GM21526 (cell line): ENCODE measurements at regions not wholly inside any gene's neighbourhood (a gene's known extent, or its start where the extent isn't known, plus 50 kb on each side); places are given as distances from the start of the nearest gene placed in this dataset.

Experiments used
- ATAC-seq: cut with Tn5 transposase; IDR thresholded peaks from one replicate; pipeline ENCODE4 v1.9.1; 2021; ENCODE audit warnings: moderate library complexity; ENCODE audit not compliant: unreplicated experiment, low FRiP score

DNA sequence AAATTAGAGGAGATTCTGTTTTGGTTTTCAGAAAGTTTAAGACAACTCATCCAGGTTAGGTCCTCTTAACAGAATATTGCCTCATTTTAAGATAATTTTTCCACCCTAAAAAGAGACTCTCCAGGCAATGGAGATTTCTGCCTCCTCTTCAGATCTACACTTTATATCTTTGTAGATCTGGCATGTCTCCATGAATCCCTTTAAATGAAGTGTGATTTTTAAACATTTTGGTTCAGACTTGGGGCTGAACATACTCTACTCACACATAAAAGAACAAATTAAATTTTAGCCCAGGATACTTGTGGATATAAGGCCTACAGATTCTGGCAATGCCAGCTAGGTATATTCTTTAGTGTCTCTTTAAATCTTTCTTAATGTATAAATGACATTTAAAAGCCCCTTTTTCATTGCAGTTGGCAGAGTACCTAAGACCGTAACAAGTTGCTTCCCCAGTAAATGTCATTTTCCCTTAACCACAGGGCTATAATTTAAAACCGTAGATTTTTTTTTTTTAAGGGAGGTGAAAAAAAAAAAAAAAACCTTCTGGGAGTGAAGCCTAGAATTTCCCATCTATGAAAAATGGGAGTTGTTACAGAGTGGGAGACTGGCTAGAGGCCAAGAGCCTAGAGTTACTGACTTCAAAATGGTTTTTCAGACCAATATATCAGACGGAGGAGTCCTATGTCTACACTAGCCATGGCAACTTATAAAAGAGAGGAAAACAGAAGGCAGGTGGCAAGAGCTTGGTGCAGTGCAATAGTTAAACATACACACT is 207.8 kb upstream of the TARS1 start:
- ATAC-seq = no peak

DNA sequence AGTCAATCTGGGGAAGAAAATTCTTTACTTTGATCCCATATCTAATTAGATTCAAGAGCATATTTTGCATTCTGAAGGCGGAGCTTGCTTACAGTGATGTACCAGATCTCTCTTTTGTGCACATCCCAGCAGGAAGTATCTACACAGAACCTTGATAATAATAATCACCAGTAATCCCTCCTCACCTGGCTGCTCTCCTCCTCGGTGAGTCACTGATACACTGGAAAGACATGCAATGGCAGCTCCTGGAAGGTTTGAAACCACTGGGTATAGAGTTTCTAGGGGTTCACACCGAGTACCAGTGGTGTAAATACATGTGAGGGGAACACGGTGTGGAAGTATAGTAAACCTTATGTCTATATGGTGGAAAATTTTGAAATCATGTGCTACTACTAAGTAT is 205.5 kb upstream of the TARS1 start:
- ATAC-seq = no peak

DNA sequence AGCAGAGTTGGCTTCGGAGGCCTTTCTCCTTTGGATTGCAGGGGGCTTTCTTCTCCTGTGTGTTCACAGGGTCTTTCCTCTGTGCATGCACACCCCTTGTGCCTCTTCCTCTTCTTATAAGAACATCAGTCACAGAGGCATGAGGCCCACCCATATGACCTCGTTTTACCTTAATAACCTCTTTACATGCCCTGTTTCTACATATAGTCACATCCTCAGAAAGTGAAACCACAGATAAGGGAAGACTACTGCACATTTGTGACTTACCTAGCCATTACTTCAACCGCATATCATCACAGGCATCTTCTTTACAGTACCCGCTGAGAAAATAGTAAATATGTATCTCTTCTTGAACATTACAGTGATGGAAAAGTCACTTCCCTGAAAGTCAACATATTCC is 204.9 kb upstream of the TARS1 start:
- no peak for ATAC-seq

DNA sequence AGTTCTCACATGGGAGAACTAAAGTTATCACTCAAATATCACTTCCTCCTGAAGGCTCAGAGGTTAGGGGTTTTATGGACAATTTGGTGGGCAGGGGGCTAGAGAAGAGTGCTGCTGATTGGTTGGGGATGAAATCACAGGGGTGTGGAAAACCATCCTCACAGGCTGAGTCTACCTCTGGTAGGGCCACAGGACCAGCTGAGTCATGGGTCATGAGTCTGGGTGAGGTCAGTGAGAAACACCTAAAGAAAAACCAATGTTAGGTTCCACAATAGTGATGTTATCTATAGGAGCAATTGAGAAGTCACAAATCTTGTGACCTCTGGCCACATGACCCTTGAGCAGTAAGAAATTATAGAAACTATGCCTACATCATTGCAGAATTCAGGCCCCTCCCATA is 203.3 kb upstream of the TARS1 start:
- no peak for ATAC-seq

DNA sequence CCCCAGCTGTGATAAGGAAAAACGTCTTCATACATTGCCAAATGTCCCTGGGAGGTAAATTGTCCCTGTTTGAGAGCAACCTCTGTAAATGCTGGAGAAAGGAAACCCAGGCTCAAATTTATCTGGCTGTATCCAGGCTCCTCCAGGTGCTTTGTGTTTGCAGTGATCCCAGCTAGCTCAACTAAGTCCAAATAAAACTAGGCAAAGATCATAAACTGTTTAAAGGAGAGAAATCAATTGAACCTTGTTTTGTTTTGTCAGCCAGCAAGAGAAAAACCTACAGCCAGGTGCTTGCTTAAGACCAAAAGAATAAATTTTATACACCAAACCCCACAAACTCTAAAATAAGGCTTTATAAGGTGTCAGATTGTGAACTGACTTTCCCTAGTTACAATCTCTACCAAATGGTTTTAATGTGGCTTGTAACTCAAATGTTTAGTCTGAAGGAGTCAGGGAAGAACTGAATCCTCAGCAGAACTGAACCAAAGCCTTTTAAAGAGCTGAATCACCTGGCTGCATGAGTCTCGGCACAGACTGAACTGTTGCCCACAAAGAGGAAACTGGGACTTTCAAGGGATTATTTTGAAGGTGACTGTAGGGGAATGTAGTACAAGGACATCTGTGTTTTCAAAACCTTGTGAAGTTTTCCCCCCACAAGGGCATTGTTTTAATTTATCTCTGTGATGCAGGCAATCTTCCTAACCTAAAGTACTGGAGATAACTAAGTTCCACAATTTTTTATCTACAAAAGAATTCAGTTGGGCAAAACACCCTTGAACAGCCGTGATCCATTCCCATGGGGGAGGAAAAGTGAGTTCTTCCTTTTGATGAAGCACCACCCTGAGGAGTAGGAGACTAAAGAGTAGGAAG is 201.7 kb upstream of the TARS1 start:
- no peak for ATAC-seq

DNA sequence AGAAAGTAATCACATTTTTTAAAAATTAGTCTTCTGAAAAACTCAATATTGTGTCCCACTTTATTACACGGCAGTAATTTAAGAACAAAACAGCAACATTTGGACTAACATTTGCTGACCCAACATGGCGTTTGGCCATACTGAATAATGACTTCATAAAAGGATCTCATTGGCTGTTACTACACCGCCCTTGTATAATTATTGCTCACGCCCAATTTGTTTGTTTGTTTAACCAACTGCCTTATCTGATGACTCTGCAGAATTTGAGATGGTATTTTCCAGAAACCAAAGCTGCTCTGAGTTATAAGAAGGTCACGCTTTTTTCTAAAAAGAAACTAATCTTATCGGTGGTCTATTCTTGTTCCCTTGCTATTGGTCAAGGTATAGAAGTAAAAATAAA is 200.2 kb upstream of the TARS1 start:
- ATAC-seq = no peak

DNA sequence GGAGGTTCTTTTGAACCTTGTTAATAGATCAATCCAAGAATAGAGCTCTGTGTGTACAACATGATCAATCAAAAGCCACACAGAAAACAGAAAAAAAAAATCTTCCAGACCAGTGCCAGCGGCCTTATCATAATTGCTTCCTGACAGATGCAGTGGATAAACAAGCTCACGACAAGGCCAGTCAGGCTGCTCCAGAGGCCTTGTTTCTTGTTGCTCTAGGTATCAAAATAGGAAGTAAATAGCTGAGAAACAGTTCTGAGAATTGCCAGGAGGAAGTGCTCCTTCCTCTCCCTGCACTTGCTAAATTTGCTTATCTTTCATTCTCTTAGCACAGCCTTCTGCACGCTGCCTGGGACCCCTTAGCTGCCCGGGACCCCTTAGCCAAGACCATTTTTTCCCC is 199.0 kb upstream of the TARS1 start:
- ATAC-seq = peak; percentile 60

DNA sequence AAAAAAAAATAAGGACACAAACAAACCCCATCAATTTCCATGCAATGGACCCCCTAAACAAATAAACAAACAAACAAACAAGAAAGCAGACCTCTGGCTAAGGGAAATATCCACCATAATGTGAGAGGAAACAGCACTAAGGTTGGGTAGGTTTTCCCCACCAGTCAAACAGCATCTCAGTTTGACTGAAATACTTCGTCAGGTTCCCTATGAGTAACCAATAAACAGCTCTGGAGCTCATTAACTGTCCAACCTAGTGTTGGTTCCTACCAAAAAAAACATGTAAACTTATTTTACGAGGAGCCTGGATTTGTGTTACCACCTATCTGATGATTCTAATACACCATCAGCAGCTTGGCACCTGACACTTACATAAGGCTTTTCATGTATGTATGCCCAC is 198.5 kb upstream of the TARS1 start:
- no peak for ATAC-seq

DNA sequence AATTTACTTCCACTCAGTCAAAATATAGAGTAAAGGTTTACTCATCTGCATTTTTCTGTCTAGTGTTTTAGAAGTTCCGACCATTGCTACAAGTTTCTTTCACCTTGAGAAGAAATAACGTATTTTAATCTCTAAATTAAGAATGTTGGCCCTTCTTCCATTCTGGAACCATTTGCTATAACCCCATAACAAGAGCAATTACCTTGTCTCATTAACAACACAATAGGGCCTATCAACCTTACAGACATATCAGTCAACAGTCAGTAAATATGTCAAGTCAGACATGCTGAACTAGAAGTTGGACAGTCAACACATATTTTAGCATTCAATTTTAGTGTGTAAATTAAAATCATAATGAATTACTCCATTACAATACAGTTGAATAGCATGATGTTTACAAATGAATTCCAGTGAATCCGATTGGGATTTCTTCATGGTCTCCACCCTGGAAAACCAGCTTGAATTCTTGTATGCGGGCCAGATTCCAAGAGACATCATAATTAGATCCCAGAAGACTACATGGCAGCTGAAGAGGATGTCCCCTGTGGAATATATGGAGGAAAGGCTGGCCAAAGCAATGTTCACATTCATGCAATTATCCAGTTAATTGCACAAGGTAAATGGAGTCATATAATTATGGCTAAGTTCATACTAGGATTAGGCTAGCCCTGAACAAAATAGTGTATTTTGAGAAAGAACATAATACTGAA is 196.2 kb upstream of the TARS1 start:
- no peak for ATAC-seq

DNA sequence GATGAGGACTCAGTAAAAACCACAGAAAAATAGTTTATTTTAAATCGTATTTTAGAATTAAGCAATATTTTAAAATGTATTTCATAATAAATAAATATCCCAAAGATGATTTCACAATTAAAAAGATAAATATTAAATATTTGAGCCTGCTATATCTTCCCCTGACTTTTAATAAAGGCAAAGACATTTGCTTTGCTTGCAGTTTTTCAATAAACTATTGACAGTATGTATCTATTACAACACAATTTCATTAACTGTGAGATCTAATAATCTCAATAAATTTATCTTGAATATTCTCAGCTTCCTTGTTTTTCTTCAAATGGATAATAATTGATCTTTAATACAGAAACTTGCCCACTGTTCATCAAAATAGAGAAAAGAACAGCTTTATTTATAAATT is 186.2 kb upstream of the TARS1 start:
- no peak for ATAC-seq

DNA sequence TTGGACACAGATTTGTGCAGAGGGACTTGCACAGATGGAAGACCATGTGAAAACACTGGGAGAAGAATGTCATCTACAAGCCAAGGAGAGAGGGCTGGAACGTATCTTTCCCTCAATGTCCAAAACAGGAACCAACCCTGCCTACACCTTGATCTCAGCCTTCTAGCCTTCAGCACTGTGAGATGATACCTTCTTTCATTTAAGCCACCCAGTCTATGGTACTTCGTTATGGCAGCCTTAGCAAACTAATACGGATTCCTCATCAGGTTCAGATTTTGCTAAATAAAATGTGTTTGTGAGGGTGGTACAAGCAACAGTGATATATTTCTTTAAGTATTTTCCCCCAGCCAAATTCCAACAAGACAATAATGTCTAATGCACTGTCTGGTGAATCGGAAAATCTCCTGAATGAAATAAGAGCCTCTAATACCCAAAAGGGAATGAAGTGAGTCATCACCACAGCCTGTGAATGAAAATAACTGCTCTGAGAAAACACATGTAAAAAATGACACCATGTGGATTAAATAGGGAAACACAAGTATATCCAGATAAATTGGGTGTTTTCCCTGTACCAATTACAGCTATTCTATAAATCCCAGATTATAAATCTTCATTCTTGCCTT is 182.8 kb upstream of the TARS1 start:
- ATAC-seq = no peak

DNA sequence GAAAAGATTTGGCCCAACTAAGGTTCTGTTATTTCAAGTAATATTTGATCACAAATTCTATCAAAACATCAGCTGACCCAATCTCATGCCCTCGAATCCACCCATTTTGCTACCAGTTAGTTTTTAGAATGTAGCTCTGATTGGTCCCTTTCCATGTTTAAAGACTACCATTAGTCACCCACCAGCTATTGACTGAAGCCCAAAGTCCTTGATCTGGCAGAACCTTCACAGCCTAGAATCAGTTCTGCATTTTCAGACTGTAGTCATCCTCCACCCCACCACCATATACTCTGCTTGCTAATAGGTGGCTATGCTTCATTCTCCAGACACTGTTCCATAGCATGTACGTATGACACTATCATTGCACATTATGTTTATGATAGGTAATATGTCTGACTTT is 182.2 kb upstream of the TARS1 start:
- ATAC-seq = no peak

DNA sequence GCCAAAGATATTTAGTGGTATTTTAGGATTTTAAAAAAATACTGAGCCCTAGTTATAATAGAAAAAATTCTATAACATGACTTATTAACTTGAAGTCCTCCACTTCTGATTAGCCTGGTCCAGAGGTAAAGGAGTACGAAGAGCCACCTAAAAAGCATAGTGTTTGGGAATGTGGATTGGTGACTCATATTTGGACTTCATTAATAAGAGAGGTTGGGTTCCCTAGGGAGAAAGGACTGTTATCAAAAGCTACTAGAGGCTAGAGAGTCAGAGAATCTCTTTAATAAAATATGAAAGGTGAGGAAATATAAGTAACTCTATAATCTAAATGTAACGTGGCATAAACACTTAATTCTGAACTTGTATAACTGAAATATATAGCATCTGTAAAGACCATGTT is 180.7 kb upstream of the TARS1 start:
- ATAC-seq = no peak

DNA sequence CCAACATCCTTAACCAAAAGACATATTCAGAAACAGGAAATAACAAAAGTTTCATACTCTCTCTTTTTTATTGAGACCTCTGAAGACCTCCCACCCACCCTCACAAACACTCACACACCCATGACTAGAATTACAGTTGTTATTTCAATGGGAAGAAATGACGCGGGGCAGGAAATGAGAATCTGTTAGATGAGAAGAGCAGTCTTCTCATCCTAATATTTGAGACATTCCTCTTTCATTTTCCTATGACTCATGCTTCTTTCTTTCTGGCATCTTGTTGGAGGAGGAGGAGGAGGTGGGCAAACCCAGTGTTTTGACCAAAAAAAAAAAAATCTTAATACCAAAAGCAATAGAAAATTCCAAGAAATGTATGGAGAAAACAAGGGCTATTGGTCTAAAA is 179.5 kb upstream of the TARS1 start:
- ATAC-seq = no peak

DNA sequence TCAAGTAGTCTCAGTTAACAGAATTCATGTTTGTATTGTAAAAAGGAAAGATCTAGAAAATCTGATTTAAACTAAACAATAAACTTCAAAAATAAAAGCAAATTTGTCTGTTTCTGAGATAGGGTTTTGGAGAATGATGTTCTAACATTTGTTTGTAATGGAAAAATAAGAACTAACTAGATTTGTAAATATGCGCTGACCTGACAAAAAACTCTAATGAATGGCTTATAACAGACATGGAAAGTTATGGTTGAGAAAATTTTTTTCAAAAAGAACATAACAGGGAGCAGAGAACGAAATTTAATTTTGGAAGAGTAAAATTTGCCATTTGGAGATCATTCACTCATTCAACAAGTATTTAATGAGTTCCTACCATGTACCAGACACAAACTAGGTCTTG is 179.0 kb upstream of the TARS1 start:
- ATAC-seq = no peak

DNA sequence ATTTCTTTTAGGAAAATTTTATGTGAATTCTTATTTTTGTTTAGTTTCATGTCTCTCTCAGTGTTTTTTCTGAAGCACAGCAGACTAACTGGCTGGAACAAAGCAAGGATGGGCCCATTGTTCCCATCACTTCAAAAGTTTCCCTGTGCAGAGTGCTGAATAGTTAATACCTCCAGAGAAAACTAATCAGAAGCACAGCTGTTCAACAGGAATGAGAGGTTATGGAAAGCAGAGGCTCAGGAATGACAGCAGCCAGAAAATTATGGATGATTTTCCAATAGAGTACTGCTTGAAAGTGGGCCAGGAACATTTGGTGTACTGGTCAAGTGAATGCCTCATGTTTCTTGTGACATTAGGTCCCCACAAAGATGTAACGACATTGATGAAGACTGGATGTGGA is 173.0 kb upstream of the TARS1 start:
- no peak for ATAC-seq

DNA sequence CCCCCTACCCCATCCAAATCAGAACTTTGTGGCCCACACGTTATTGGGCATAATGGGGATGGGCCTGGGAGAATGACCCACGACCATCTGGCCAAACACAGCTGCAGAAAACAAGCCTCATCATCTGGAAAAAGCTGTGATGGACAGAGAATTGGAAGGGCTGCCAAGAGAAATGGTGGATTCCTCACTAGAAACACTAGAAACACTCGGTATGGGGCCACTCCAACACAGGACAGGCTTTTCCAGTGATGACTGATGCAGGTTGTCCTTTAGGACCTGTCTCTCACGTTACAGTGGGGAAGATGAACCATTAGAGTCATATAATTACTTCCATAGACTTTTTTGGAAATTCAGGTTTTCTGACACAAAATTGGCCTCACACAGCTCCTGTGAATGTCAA is 172.4 kb upstream of the TARS1 start:
- ATAC-seq = no peak

DNA sequence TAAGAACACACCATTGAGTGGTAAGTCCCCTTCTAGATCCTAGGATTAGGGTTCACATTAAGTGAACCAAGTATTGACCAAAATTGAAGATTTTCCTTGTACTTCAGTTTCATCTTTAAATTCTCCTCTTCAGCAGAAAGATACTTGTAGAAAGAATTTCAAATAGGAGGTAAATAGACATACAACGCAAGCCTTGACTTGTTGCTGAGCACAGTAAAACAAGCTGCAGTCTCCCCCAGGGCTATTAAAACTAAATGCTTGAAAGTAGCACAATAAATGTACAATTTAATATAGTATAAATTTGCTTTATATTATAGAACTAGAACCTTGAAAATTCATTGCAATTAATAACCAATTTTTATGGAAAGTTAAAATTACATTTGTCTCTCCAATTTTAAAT is 170.1 kb upstream of the TARS1 start:
- no peak for ATAC-seq

DNA sequence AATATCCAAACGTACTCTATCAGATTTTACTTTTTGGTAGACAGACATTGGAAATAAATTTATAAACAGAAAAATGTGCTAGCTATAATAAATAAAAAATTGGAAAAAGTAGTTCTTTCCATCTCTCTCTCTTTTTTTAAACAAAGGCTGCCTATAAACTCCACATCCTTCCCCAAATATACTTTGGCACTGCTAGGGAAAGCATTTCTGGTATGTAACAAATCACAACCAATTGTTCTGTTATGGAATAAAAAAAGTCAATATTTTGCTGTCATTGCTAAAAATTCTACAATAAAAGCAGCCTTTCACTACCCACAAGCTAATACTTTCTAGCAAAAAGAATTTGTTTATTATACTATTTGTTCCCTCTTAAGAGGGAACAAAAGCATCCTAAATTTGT is 169.2 kb upstream of the TARS1 start:
- ATAC-seq = no peak

DNA sequence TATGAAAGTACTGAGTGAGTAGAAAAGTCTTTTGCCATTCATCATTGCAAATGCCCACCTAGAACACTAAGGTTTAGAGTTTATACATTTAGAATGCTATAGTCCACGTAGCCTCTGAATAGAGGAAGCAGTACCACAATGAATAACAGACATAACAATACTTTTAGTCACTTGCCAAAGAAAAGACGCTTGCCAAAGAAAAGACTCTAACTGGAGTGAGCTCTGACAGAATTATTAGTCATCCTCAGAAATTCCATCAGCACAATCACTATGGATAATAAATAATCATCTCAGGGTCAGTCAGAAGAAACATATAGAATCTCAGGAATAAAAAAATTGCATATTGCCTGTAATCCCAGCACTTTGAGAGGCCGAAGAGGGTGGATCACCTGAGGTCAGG is 168.5 kb upstream of the TARS1 start:
- no peak for ATAC-seq

DNA sequence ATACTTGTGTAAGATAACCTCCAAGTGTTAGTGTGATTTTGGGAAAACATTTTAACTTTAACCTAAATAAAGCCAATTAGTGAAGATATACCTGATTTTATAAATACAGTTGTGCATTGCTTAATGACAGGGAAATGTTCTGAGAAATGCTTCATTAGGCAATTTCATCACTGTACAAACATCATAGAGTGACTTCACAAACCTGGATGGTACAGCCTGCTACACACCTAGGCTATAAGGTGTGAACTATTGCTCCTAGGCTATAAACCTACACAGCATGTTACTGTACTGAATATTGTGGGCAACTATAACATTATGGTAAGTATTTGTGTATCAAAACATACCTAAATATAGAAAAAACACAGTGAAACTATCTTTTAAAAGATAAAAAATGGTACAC is 166.8 kb upstream of the TARS1 start:
- ATAC-seq = no peak
